Keratinocyte (primary cell): ENCODE measurements at regions not wholly inside any gene's neighbourhood (a gene's known extent, or its start where the extent isn't known, plus 50 kb on each side); places are given as distances from the start of the nearest gene placed in this dataset.

Experiments used
- EZH2 ChIP-seq: IDR thresholded peaks from one replicate; pipeline ENCODE4 v1.6.1; 2012; ENCODE audit warnings: inconsistent platforms, mild to moderate bottlenecking, low read length, moderate library complexity
- TF ChIP-seq, protein P1 (sequence below), 3 experiments: IDR thresholded peaks in 1 of 3; conservative IDR thresholded peaks in 1 of 3; optimal IDR thresholded peaks in 1 of 3; 2 replicates in 2 of 3; 3 replicates in 1 of 3; pipeline versions ENCODE3 to v1.5.1; 2011; ENCODE audit warnings: low read length in 3 of 3, mild to moderate bottlenecking in 3 of 3, moderate library complexity in 2 of 3, control low read depth in 1 of 3, inconsistent platforms in 1 of 3; ENCODE audit not compliant: insufficient read depth in 2 of 3; ENCODE audit errors: extremely low read depth in 1 of 3

- TF ChIP-seq, protein P1, sequence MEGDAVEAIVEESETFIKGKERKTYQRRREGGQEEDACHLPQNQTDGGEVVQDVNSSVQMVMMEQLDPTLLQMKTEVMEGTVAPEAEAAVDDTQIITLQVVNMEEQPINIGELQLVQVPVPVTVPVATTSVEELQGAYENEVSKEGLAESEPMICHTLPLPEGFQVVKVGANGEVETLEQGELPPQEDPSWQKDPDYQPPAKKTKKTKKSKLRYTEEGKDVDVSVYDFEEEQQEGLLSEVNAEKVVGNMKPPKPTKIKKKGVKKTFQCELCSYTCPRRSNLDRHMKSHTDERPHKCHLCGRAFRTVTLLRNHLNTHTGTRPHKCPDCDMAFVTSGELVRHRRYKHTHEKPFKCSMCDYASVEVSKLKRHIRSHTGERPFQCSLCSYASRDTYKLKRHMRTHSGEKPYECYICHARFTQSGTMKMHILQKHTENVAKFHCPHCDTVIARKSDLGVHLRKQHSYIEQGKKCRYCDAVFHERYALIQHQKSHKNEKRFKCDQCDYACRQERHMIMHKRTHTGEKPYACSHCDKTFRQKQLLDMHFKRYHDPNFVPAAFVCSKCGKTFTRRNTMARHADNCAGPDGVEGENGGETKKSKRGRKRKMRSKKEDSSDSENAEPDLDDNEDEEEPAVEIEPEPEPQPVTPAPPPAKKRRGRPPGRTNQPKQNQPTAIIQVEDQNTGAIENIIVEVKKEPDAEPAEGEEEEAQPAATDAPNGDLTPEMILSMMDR (optimal IDR thresholded peaks at IDR 0.05 in 1 of 3, IDR thresholded peaks at IDR 0.05 in 1 of 3, conservative IDR thresholded peaks at IDR 0.05 in 1 of 3; ENCODE audit: extremely low read depth in 1 of 3, insufficient read depth in 2 of 3, low read length in 3 of 3), result no peak
- TF ChIP-seq EZH2, result no peak
Observed at GRCh38 chr16:86854058-86854621, 275.8 kb downstream of the FOXL1 start.
